ENCODE measurements at regions not wholly inside any gene's neighbourhood (a gene's known extent, or its start where the extent isn't known, plus 50 kb on each side); places are given as distances from the start of the nearest gene placed in this dataset.
A peak's percentile ranks its signal among the peaks of the same experiment; 100 is the strongest.
"Not testable (repeated sequence)": the region's sequence is repeated elsewhere in the genome, so short reads cannot be mapped to it uniquely, and the experiment has no call there.

- not testable (repeated sequence) for DNase-seq (ENCODE audit: insufficient read length, low spot score); FAIRE-seq
These were observed 120.3 kb downstream of the NPIPB11 start for GRCh38 chr16:29286161-29286560.

GRCh38 chr16:29285151-29285885, 121.2 kb downstream of the NPIPB11 start:
- not testable (repeated sequence) for FAIRE-seq; DNase-seq (ENCODE audit: insufficient read length, low spot score)

- not testable (repeated sequence) for FAIRE-seq
These were observed 121.8 kb downstream of the NPIPB11 start for GRCh38 chr16:29284723-29285122.

GRCh38 chr16:29284159-29284558, 122.4 kb downstream of the NPIPB11 start:
- not testable (repeated sequence) for DNase-seq (ENCODE audit: insufficient read length, low spot score); FAIRE-seq

More at GRCh38 chr16:29284723-29285122, 121.8 kb downstream of the NPIPB11 start:
- not testable (repeated sequence) for DNase-seq (ENCODE audit: insufficient read length, low spot score)

- not testable (repeated sequence) for DNase-seq (ENCODE audit: insufficient read length, low spot score); FAIRE-seq
These were observed 128.2 kb downstream of the NPIPB11 start for GRCh38 chr16:29278097-29278871.

GRCh38 chr16:29276446-29276845, 130.1 kb downstream of the NPIPB11 start:
- FAIRE-seq = not testable (repeated sequence)

GRCh38 chr16:29274055-29275035, 132.2 kb downstream of the NPIPB11 start:
- FAIRE-seq = not testable (repeated sequence)

More at GRCh38 chr16:29276446-29276845, 130.1 kb downstream of the NPIPB11 start:
- DNase-seq (ENCODE audit: insufficient read length, low spot score) = not testable (repeated sequence)

GRCh38 chr16:29273298-29274054, 133.0 kb downstream of the NPIPB11 start:
- FAIRE-seq = peak; percentile 59
- not testable (repeated sequence) for DNase-seq (ENCODE audit: insufficient read length, low spot score)

More at GRCh38 chr16:29274055-29275035, 132.2 kb downstream of the NPIPB11 start:
- DNase-seq (ENCODE audit: insufficient read length, low spot score) = not testable (repeated sequence)

- DNase-seq (ENCODE audit: insufficient read length, low spot score) = not testable (repeated sequence)
- peak; percentile 72 for FAIRE-seq
These were observed 134.5 kb downstream of the NPIPB11 start for GRCh38 chr16:29271721-29272675.

GRCh38 chr16:29270923-29271322, 135.6 kb downstream of the NPIPB11 start:
- peak; percentile 33 for FAIRE-seq
- not testable (repeated sequence) for DNase-seq (ENCODE audit: insufficient read length, low spot score)

- not testable (repeated sequence) for DNase-seq (ENCODE audit: insufficient read length, low spot score); FAIRE-seq
These were observed 136.5 kb downstream of the NPIPB11 start for GRCh38 chr16:29270033-29270432.

- DNase-seq (ENCODE audit: insufficient read length, low spot score) = not testable (repeated sequence)
These were observed 137.2 kb downstream of the NPIPB11 start for GRCh38 chr16:29269192-29269811.

GRCh38 chr16:29268785-29269191, 137.7 kb downstream of the NPIPB11 start:
- DNase-seq (ENCODE audit: insufficient read length, low spot score); FAIRE-seq: not testable (repeated sequence)

More at GRCh38 chr16:29269192-29269811, 137.2 kb downstream of the NPIPB11 start:
- peak; percentile 63 for FAIRE-seq

- FAIRE-seq; DNase-seq (ENCODE audit: insufficient read length, low spot score): not testable (repeated sequence)
These were observed 138.2 kb downstream of the NPIPB11 start for GRCh38 chr16:29268348-29268747.

- not testable (repeated sequence) for FAIRE-seq; DNase-seq (ENCODE audit: insufficient read length, low spot score)
These were observed 138.6 kb downstream of the NPIPB11 start for GRCh38 chr16:29267891-29268290.

- FAIRE-seq; DNase-seq (ENCODE audit: insufficient read length, low spot score): not testable (repeated sequence)
These were observed 139.4 kb downstream of the NPIPB11 start for GRCh38 chr16:29267055-29267619.

- FAIRE-seq (peak; percentile 79), DNase-seq (ENCODE audit: insufficient read length, low spot score) (peak; percentile 25)
These were observed 139.9 kb downstream of the NPIPB11 start for GRCh38 chr16:29266612-29267011.

Data from HTR-8/SVneo (cell line).